K562 (cell line): ENCODE measurements at regions not wholly inside any gene's neighbourhood (a gene's known extent, or its start where the extent isn't known, plus 50 kb on each side); places are given as distances from the start of the nearest gene placed in this dataset.

Experiments used
- BHLHE40 ChIP-seq: IDR thresholded peaks from 2 replicates; pipeline ENCODE4 v1.6.1; 2011; ENCODE audit warnings: low read length, improper control_type of control experiment
- JUND ChIP-seq, 2 experiments: IDR thresholded peaks; 2 replicates in 1 of 2; 3 replicates in 1 of 2; pipeline ENCODE4 v1.6.1; 2011; ENCODE audit warnings: borderline replicate concordance in 2 of 2, low read depth in 2 of 2, low read length in 2 of 2, improper control_type of control experiment in 1 of 2, missing biosample characterization in 1 of 2, missing genetic modification characterization in 1 of 2, missing genetic modification reagents in 1 of 2
- LARP7 ChIP-seq: fragments of 450-650 bp; IDR thresholded peaks from 2 replicates; pipeline ENCODE4 v1.6.1; 2016
- POLR2G ChIP-seq: fragments of 200-400 bp; formaldehyde crosslinking; IDR thresholded peaks from 2 replicates; pipeline ENCODE4 v1.6.1; 2017; ENCODE audit warnings: low read depth, mild to moderate bottlenecking, antibody characterized with exemption, low read length, moderate library complexity
- SPI1 ChIP-seq: IDR thresholded peaks from 2 replicates; pipeline ENCODE4 v1.6.1; 2011; ENCODE audit warnings: low read depth, low read length, control low read depth, borderline replicate concordance
- TCF3 ChIP-seq: sonication (generic); formaldehyde crosslinking; IDR thresholded peaks from 2 replicates; pipeline ENCODE4 v1.4.0; 2020; ENCODE audit warnings: mild to moderate bottlenecking, missing genetic modification reagents

GRCh38 chr10:47095848-47096612 is 184.8 kb downstream of the PTPN20 start:
- TF ChIP-seq JUND (IDR thresholded peaks at IDR 0.05; ENCODE audit: borderline replicate concordance, low read depth, low read length) (no peak), JUND (tag; IDR thresholded peaks at IDR 0.05; ENCODE audit: borderline replicate concordance, low read depth, low read length) (no peak), SPI1 (no peak), POLR2G (no peak), BHLHE40 (no peak), LARP7 (no peak), TCF3 (CRISPR knock-in tag) (no peak)
